Adrenal gland (tissue), 9 donors: ENCODE measurements at regions not wholly inside any gene's neighbourhood (a gene's known extent, or its start where the extent isn't known, plus 50 kb on each side); places are given as distances from the start of the nearest gene placed in this dataset.
"Not testable (repeated sequence)": the region's sequence is repeated elsewhere in the genome, so short reads cannot be mapped to it uniquely, and the experiment has no call there.

Experiments
- DNase-seq, 7 donors: peaks; one replicate each; pipeline ENCODE4 v3.0.0-alpha.2; 2019 to 2020
- H3K27ac ChIP-seq, 5 donors: fragments of 200-600 bp; sonication (generic) in 4 of 5; 1 replicate in 3 of 5; 2 replicates in 2 of 5; pipeline versions ENCODE4 v1.5.1 to v1.8.0; 2016 to 2020; ENCODE audit warnings: mild to moderate bottlenecking in 1 of 5
- H3K27me3 ChIP-seq: fragments of 200-600 bp; 2 replicates; pipeline ENCODE4 v1.8.0; 2021
- H3K36me3 ChIP-seq, 2 donors: fragments of 200-600 bp; replicated peaks in 1 of 2; 1 replicate in 1 of 2; 2 replicates in 1 of 2; pipeline versions ENCODE4 v1.5.1 to v1.8.0; 2018 to 2022
- H3K4me1 ChIP-seq, 2 donors: fragments of 200-600 bp; replicated peaks in 1 of 2; 1 replicate in 1 of 2; 2 replicates in 1 of 2; pipeline versions ENCODE4 v1.5.1 to v1.8.0; 2018 to 2021
- H3K4me3 ChIP-seq, 4 donors: fragments of 200-600 bp; sonication (generic) in 3 of 4; one replicate each; pipeline ENCODE4 v1.5.1; 2016 to 2018
- H3K9me3 ChIP-seq, 3 donors: fragments of 200-600 bp; sonication (generic) in 1 of 3; replicated peaks in 1 of 3; 1 replicate in 2 of 3; 2 replicates in 1 of 3; pipeline versions ENCODE4 v1.5.1 to v1.8.0; 2016 to 2021
- POLR2A ChIP-seq, 2 donors: fragments of 450-650 bp; IDR thresholded peaks; one replicate each; pipeline ENCODE4 v1.6.1; 2017; ENCODE audit warnings: antibody characterized with exemption in 2 of 2, mild to moderate bottlenecking in 2 of 2, moderate library complexity in 1 of 2
- WGBS, 4 donors: extraction: QIAGEN DNeasy Blood & Tissue Kit in 2 of 4; methylation state at CpG; one replicate each; pipeline versions ENCODE4 v1.1.5 to v1.1.7; 2013 to 2017; 5-methylcytosine and 5-hydroxymethylcytosine counted together
- intact Hi-C, 2 donors: fragments of 100-400 bp; cut with DNase I; formaldehyde crosslinking; loops; one replicate each; pipeline versions ENCODE4 v1.14.1 to v1.15.0; 2022 to 2023
- TF ChIP-seq, protein P1 (sequence below), 6 experiments: fragments of 450-650 bp in 4 of 6; fragments of 200-600 bp in 2 of 6; sonication (generic) in 1 of 6; IDR thresholded peaks; 1 replicate in 5 of 6; 2 replicates in 1 of 6; pipeline versions ENCODE4 v1.5.1 to v1.8.0; 2016 to 2021; ENCODE audit warnings: antibody characterized with exemption in 6 of 6, mild to moderate bottlenecking in 2 of 6, moderate library complexity in 1 of 6
- donor health status: healthy with polysubstance abuse.
- donor health status: Bipolar disorder and iron deficiency.
- donor health status: DM: yes; HTN: yes; CAD: no.
- donor health status: DM: no; HTN: no; CAD: no.
- donor health status: DM: no; HTN: no; CAD: no.

DNA sequence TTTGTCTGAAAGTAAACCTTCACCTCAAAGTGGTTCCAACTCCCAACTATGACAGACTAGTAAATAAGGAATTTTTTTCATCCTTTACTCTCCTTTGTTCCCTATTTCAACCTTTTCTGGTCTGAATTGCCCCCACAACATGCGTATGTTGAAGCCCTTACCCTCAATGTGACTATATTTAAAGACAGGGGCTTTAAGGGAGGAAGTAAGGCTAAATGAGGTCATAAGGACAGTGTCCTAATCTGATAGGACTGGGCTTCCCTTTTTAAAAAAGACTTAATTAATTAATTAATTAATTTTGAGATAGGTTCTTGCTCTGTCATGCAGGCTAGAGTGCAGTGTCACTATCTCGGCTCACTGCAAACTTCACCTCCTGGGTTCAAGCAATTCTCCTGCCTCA lies 86.3 kb downstream of the VCPKMT start:
- DNase-seq, result no peak
- TF ChIP-seq POLR2A (IDR thresholded peaks at IDR 0.05), result no peak
- TF ChIP-seq, protein P1, sequence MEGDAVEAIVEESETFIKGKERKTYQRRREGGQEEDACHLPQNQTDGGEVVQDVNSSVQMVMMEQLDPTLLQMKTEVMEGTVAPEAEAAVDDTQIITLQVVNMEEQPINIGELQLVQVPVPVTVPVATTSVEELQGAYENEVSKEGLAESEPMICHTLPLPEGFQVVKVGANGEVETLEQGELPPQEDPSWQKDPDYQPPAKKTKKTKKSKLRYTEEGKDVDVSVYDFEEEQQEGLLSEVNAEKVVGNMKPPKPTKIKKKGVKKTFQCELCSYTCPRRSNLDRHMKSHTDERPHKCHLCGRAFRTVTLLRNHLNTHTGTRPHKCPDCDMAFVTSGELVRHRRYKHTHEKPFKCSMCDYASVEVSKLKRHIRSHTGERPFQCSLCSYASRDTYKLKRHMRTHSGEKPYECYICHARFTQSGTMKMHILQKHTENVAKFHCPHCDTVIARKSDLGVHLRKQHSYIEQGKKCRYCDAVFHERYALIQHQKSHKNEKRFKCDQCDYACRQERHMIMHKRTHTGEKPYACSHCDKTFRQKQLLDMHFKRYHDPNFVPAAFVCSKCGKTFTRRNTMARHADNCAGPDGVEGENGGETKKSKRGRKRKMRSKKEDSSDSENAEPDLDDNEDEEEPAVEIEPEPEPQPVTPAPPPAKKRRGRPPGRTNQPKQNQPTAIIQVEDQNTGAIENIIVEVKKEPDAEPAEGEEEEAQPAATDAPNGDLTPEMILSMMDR (IDR thresholded peaks at IDR 0.05), result no peak
- H3K27ac ChIP-seq, result no peak overlapping the region
- no peak overlapping the region for H3K4me3 ChIP-seq
- WGBS, 4 donors, result 84 to 93% (median 90%) methylated on average over 2 of the region's 2 CpGs
- H3K27me3 ChIP-seq, result no peaks in the 10 kb centered on the region
- intact Hi-C loops, result no loop called here
- H3K36me3 ChIP-seq, result no peaks in the 10 kb centered on the region
- no peaks in the 10 kb centered on the region for H3K9me3 ChIP-seq
- no peaks in the 10 kb centered on the region for H3K4me1 ChIP-seq

DNA sequence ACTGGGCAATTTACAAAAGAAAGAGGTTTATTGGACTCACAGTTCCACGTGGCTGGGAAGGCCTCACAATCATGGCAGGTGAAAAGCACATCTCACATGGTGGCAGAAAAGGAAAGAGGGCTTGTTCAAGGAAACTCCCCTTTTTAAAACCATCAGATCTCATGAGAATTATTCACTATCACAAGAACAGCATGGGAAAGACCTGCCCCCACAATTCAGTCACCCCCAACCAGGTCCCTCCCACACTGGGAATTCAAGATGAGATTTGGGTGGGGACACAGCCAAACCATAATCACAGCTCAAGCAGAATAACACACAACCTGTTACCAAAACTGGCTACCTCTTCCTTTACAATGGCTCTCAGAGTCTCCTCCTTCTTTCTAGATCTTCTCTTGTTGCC lies 85.5 kb downstream of the VCPKMT start:
- DNase-seq, intact Hi-C loops, H3K27me3 ChIP-seq, H3K4me3 ChIP-seq, H3K9me3 ChIP-seq, H3K27ac ChIP-seq, H3K36me3 ChIP-seq, H3K4me1 ChIP-seq: not testable (repeated sequence)
- 85 to 100% (median 92%) methylated on average over 1 of the region's 1 CpG for WGBS, 4 donors

DNA sequence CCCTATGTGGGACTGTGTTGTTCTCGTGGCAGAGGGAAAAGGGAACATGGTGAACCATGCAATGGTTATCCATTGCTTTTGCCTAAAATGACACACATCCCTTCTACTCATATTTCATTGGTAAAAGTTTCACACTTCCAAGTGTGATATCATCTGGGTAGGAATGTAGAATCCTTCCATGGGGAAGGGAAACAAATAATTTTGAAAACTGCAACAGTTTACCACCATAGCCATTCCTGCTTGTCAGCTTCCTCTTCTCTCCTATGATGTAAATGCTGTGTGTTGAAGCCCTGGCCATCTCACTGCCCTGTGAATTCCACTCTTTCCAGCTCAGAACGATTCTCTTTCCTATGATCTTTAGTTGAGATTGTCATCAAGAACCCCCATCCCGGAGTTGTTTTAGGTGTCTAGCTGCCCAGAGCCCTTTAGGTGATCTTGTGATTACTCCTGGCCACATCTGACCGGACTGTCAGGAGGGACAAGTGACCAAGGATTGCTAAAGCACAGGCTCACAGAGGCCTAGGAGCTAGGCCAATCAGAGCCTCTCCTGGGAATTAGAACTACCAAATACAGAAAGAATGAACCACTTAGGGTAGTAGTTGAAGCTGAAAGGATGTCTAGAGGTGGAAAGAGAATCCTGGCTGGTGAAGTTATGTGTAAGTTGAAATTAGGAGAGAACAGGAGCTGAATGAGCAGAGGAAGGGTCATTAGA lies 84.6 kb downstream of the VCPKMT start:
- intact Hi-C loops, result no loop called here
- no peak for TF ChIP-seq POLR2A (IDR thresholded peaks at IDR 0.05)
- TF ChIP-seq, protein P1 (IDR thresholded peaks at IDR 0.05), result no peak
- no peak for DNase-seq
- H3K9me3 ChIP-seq, result no peaks in the 10 kb centered on the region
- H3K36me3 ChIP-seq, result no peaks in the 10 kb centered on the region
- no peak overlapping the region for H3K4me3 ChIP-seq
- H3K27me3 ChIP-seq, result no peaks in the 10 kb centered on the region
- no peak overlapping the region for H3K27ac ChIP-seq
- WGBS, 4 donors, result 68 to 84% (median 76%) methylated on average over 4 of the region's 4 CpGs
- H3K4me1 ChIP-seq, result no peaks in the 10 kb centered on the region

DNA sequence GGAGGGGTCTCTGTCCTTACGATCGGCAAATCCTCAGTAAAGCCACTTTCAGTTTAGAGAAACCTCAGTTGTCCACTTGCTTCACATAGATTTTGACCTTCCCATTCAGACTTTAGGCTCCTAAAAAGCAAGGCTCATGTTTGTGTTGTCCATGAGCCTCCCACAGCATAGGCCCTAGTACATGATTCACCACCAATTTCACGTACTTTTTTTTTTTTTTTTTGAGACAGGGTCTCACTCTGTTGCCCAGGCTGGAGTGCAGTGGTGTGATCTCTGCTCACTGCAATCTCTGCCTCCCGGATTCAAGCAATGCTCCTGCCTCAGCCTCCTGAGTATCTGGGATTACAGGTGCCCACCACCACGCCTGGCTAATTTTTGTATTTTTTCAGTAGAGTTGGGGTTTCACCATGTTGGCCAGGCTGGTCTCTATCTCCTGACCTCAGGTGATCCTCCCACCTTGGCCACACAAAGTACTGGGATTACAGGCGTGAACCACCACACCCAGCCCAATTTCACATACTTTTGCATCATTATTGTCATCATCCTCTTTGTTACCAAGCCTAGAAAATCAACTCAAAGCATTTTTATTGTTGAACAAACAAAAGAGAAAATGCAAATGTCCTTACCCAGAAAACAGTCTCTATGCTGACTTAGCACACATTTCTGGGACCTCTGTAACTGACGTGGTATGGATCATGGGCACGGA lies 83.8 kb downstream of the VCPKMT start:
- H3K27me3 ChIP-seq, DNase-seq, H3K9me3 ChIP-seq, H3K4me3 ChIP-seq, H3K4me1 ChIP-seq, intact Hi-C loops, H3K36me3 ChIP-seq, H3K27ac ChIP-seq: not testable (repeated sequence)
- WGBS, 4 donors, result 86 to 93% (median 90%) methylated on average over 8 of the region's 8 CpGs

DNA sequence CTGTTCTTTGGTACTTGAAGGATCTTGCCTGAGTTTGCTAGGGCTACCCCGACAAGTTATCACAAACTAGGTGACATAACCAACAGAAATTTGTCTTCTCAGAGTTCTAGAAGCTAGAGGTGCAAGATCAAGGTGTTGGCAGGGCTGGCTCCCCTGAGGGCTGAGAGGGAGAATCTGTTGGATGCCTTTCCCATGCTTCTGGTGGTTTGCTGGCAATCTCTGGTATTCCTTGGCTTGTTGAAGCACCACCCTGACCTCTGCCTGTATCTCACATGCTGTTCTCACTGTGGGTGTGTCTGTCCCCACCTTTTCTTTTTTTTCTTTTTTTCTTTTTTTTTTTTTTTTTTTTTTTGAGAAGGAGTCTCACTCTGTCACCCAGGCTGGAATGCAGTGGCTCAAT lies 81.2 kb downstream of the VCPKMT start:
- intact Hi-C loops, result no loop called here

More for the DNA sequence above, 81.2 kb downstream of the VCPKMT start:
- H3K36me3 ChIP-seq, result no peaks in the 10 kb centered on the region
- DNase-seq, result no peak
- no peaks in the 10 kb centered on the region for H3K27me3 ChIP-seq
- no peak overlapping the region for H3K27ac ChIP-seq
- no peaks in the 10 kb centered on the region for H3K9me3 ChIP-seq
- H3K4me3 ChIP-seq, result no peak overlapping the region
- WGBS, 4 donors, result 71 to 89% (median 84%) methylated on average over 1 of the region's 1 CpG
- no peak for TF ChIP-seq POLR2A (IDR thresholded peaks at IDR 0.05)
- TF ChIP-seq, protein P1 (IDR thresholded peaks at IDR 0.05), result no peak
- peaks cover 0 to 3% of the 10 kb centered on the region in 2 donors for H3K4me1 ChIP-seq
